ENCODE measurements at regions not wholly inside any gene's neighbourhood (a gene's known extent, or its start where the extent isn't known, plus 50 kb on each side); places are given as distances from the start of the nearest gene placed in this dataset.

DNA sequence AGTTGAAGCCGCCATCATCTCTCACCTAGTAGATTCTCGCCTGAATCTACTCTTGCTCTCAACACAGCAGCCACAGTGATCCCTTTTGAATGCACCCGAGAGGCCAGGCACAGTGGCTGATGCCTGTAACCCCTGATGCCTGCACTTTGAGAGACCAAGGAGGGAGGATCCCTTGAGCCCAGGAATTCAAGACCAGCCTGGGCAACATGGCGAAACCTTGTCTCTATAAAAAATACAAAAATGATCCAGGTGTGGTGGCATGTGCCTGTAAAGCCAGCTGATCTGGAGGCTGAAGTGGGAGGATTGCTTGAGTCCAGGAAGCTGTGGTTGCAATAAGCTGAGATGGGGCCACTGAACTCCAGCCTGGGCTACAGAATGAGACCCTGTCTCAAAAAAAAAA lies 60.3 kb upstream of the EML4 start:
- Histone ChIP-seq H3K9me3 (ENCODE audit: control extremely low read depth in 1 of 5, control insufficient read depth in 4 of 5, insufficient read depth in 2 of 5, low read depth in 1 of 5, low read length in 4 of 5) (no peaks in the 10 kb centered on the region), H3K36me3 (ENCODE audit: control insufficient read depth in 4 of 4, insufficient read depth in 4 of 4, low read length in 3 of 4) (no peaks in the 10 kb centered on the region), H3K4me3 (ENCODE audit: control insufficient read depth in 1 of 7, extremely low read depth in 1 of 7, insufficient read depth in 4 of 7, low read depth in 2 of 7, low read length in 6 of 7) (no peak overlapping the region), H3K27me3 (replicated peaks in 2 of 5; ENCODE audit: control insufficient read depth in 4 of 5, insufficient read depth in 5 of 5, low read length in 4 of 5) (peaks cover 0 to 31% (median 15%) of the 10 kb centered on the region in 5 experiments), H3K27ac (ENCODE audit: insufficient read depth in 1 of 2, low read depth in 1 of 2, low read length in 2 of 2, poor library complexity in 1 of 2, severe bottlenecking in 2 of 2) (no peak overlapping the region), H3K4me1 (ENCODE audit: control extremely low read depth in 1 of 4, control insufficient read depth in 4 of 4, insufficient read depth in 4 of 4, low read length in 3 of 4) (peaks cover 0 to 12% (median 7%) of the 10 kb centered on the region in 4 experiments)
- POLR2A ChIA-PET = no interaction called here
- no peak for DNase-seq
- CTCF ChIA-PET = interaction anchor here (1.4 to 1.8 kb wide), 2 partner anchors 12 to 28 kb away, joined by 4 read pairs; no protein-coding TSS in a partner anchor
- 100% methylated on average over 1 of the region's 4 CpGs for WGBS (ENCODE audit: insufficient coverage)

DNA sequence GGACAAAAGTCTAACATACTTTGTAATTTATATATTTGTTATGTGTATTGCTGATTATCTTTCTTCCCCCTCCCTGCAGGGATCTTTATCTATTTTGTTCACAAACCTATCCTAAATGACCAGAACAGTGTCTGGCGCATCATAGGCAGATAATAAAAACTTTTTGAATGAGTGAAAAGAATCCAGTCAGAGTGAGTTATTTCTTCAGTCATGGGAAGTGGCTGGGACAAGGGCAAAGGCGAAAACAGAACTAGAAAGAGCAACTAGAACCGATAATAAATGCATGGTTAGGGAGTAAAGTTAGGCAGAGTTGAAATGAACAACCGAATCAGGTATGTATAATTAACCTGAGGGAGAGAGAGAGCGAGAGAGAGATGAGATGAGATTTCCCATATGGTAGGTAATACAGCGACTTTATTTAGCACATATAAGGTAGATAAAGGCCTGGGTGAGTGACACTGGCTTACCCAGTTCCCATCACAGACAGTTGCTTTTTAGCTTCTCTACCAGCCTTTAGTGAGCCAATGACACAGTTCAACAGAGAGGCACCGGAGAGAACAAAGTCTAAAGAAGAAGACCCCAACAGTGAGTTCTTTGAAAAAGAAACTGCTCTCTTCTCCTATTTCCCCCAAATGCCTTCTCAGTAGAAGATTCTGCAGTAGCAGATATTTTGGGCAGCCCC lies 59.1 kb upstream of the EML4 start:
- POLR2A ChIA-PET = no interaction called here
- no peak for DNase-seq

DNA sequence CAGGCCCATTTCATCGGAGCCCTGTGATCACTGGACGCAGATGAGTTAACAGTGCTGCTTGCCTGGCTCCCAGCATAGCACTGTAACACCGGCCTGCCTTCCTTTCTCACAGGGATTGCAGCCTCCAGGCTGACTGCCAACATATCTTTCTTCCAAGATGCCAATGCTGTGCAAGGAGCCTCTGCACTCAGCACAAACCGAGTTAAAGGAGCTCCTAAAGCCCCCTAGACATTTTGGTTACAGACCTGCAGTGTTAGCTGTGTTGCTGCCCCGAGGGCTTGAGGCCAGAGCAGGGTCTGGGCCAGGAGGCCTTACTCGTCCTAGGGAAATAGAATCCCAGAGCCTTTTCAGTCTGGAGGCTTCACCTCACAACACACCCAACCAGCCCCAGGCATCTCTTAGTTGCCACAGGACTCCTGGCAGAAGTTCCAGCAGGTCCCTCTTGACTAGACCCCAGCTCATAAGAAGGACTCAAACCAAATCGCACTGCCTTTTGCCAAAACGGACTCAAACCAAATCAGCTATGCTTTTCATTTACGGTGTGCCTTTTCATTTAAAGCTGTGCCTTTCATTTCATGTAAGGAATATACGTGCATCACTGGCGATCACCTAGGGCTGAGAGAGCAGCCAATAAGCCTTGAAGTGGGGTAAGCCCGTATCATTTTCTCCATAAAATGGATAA lies 58.4 kb upstream of the EML4 start:
- DNase-seq = no peak
- ChIA-PET CTCF (interaction anchor here (1.6 to 1.8 kb wide), 2 partner anchors 10 to 24 kb away, joined by 4 to 6 read pairs; no protein-coding TSS in a partner anchor), POLR2A (no interaction called here)
- H3K4me1 ChIP-seq (ENCODE audit: control extremely low read depth in 1 of 4, control insufficient read depth in 4 of 4, insufficient read depth in 4 of 4, low read length in 3 of 4) = peaks cover 0 to 7% (median 1%) of the 10 kb centered on the region in 4 experiments
- H3K27ac ChIP-seq (ENCODE audit: insufficient read depth in 1 of 2, low read depth in 1 of 2, low read length in 2 of 2, poor library complexity in 1 of 2, severe bottlenecking in 2 of 2) = no peak overlapping the region
- no peaks in the 10 kb centered on the region for H3K36me3 ChIP-seq (ENCODE audit: control insufficient read depth in 4 of 4, insufficient read depth in 4 of 4, low read length in 3 of 4)
- WGBS (ENCODE audit: insufficient coverage) = 92% methylated on average over 11 of the region's 12 CpGs
- H3K9me3 ChIP-seq (ENCODE audit: control extremely low read depth in 1 of 5, control insufficient read depth in 4 of 5, insufficient read depth in 2 of 5, low read depth in 1 of 5, low read length in 4 of 5) = no peaks in the 10 kb centered on the region
- peaks cover 0 to 45% (median 18%) of the 10 kb centered on the region in 5 experiments for H3K27me3 ChIP-seq (replicated peaks in 2 of 5; ENCODE audit: control insufficient read depth in 4 of 5, insufficient read depth in 5 of 5, low read length in 4 of 5)
- H3K4me3 ChIP-seq (ENCODE audit: control insufficient read depth in 1 of 7, extremely low read depth in 1 of 7, insufficient read depth in 4 of 7, low read depth in 2 of 7, low read length in 6 of 7) = no peak overlapping the region

More for the DNA sequence above, 59.1 kb upstream of the EML4 start:
- WGBS (ENCODE audit: insufficient coverage) = 100% methylated on average over 6 of the region's 7 CpGs
- H3K9me3 ChIP-seq (ENCODE audit: control extremely low read depth in 1 of 5, control insufficient read depth in 4 of 5, insufficient read depth in 2 of 5, low read depth in 1 of 5, low read length in 4 of 5) = no peaks in the 10 kb centered on the region
- H3K4me1 ChIP-seq (ENCODE audit: control extremely low read depth in 1 of 4, control insufficient read depth in 4 of 4, insufficient read depth in 4 of 4, low read length in 3 of 4) = peaks cover 0 to 12% (median 5%) of the 10 kb centered on the region in 4 experiments
- H3K27ac ChIP-seq (ENCODE audit: insufficient read depth in 1 of 2, low read depth in 1 of 2, low read length in 2 of 2, poor library complexity in 1 of 2, severe bottlenecking in 2 of 2) = no peak overlapping the region
- no peaks in the 10 kb centered on the region for H3K36me3 ChIP-seq (ENCODE audit: control insufficient read depth in 4 of 4, insufficient read depth in 4 of 4, low read length in 3 of 4)
- peaks cover 0 to 42% (median 18%) of the 10 kb centered on the region in 5 experiments for H3K27me3 ChIP-seq (replicated peaks in 2 of 5; ENCODE audit: control insufficient read depth in 4 of 5, insufficient read depth in 5 of 5, low read length in 4 of 5)
- no peak overlapping the region for H3K4me3 ChIP-seq (ENCODE audit: control insufficient read depth in 1 of 7, extremely low read depth in 1 of 7, insufficient read depth in 4 of 7, low read depth in 2 of 7, low read length in 6 of 7)
- CTCF ChIA-PET = interaction anchor here (0.7 to 1.8 kb wide), 4 partner anchors 11 to 218 kb away, joined by 3 to 6 read pairs (median 4); no protein-coding TSS in a partner anchor

DNA sequence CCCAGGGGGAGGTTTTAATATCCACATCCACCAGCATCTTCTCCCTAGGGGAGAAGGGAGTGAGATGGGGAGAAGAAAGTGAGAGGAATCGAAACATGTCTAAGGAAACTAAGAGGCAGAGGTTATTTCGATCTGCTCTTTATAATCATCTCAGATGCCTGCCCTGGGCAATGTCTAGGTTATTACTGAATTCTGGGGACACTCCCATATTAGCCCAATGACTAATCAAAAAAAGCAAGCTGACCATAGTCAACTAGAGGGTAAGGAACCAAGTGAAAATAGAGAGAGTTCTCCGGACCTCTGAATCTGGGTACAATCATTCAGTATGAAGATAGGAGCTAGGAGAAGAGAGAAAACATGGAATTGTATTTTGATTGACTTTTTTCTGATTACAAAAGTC lies 56.7 kb upstream of the EML4 start:
- Histone ChIP-seq H3K4me1 (ENCODE audit: control extremely low read depth in 1 of 4, control insufficient read depth in 4 of 4, insufficient read depth in 4 of 4, low read length in 3 of 4) (peaks cover 0 to 2% (median under 1%) of the 10 kb centered on the region in 4 experiments), H3K27ac (ENCODE audit: insufficient read depth in 1 of 2, low read depth in 1 of 2, low read length in 2 of 2, poor library complexity in 1 of 2, severe bottlenecking in 2 of 2) (no peak overlapping the region), H3K36me3 (ENCODE audit: control insufficient read depth in 4 of 4, insufficient read depth in 4 of 4, low read length in 3 of 4) (no peaks in the 10 kb centered on the region), H3K4me3 (ENCODE audit: control insufficient read depth in 1 of 7, extremely low read depth in 1 of 7, insufficient read depth in 4 of 7, low read depth in 2 of 7, low read length in 6 of 7) (no peak overlapping the region), H3K9me3 (ENCODE audit: control extremely low read depth in 1 of 5, control insufficient read depth in 4 of 5, insufficient read depth in 2 of 5, low read depth in 1 of 5, low read length in 4 of 5) (no peaks in the 10 kb centered on the region), H3K27me3 (replicated peaks in 2 of 5; ENCODE audit: control insufficient read depth in 4 of 5, insufficient read depth in 5 of 5, low read length in 4 of 5) (peaks cover 0 to 35% (median 14%) of the 10 kb centered on the region in 5 experiments)
- POLR2A ChIA-PET = no interaction called here
- CTCF ChIA-PET = no interaction called here
- 92% methylated on average over 2 of the region's 3 CpGs for WGBS (ENCODE audit: insufficient coverage)
- DNase-seq = no peak

DNA sequence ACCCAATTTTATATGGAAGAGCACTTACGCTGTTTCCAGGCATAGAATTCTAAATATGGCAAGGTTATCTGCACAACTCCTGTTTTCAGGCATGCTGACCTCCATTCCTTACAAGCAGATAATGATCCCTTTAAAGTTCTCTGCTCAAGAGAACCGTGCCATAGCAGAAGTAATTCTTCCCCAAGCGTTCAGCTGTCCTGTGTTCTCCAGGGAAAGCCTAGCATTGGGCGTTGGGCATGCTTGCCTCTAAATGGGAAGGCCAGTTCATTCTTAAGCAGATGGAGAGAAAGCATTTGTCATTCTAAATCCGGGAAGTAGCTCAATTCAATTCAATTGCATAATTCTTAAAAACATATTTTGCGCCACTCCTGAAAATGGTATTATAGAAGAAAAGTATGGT lies 55.7 kb upstream of the EML4 start:
- ChIA-PET CTCF (interaction anchor here (1.0 to 1.3 kb wide), 2 partner anchors 12 to 20 kb away, joined by 3 read pairs; no protein-coding TSS in a partner anchor), POLR2A (interaction anchor here (0.7 kb wide), 1 partner anchor 13 kb away, joined by 4 read pairs; no protein-coding TSS in a partner anchor)
- H3K27ac ChIP-seq (ENCODE audit: insufficient read depth in 1 of 2, low read depth in 1 of 2, low read length in 2 of 2, poor library complexity in 1 of 2, severe bottlenecking in 2 of 2) = no peak overlapping the region

DNA sequence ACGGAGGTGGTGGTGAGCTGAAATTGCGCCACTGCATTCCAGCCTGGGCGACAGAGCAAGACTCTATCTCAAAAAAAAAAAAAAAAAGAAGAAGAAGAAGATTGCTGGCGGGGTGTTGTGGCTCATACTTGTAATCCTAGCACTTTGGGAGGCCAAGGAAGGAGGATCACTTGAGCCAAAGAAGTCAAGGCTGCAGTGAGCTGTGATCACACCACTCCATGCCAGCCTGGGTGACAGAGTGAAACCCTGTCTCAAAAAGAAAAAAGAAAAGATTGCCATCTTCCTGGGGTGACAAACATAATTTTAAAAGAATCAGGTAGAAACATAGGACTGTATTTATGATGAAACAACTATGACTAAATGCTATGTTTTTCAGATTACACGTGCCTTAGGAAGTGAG lies 55.1 kb upstream of the EML4 start:
- peaks cover 0 to 29% (median 14%) of the 10 kb centered on the region in 5 experiments for H3K27me3 ChIP-seq (replicated peaks in 2 of 5; ENCODE audit: control insufficient read depth in 4 of 5, insufficient read depth in 5 of 5, low read length in 4 of 5)
- peaks cover 10 to 19% (median 16%) of the 10 kb centered on the region in 4 experiments for H3K4me1 ChIP-seq (ENCODE audit: control extremely low read depth in 1 of 4, control insufficient read depth in 4 of 4, insufficient read depth in 4 of 4, low read length in 3 of 4)
- WGBS (ENCODE audit: insufficient coverage) = 100% methylated on average over 2 of the region's 5 CpGs
- no peak overlapping the region for H3K4me3 ChIP-seq (ENCODE audit: control insufficient read depth in 1 of 7, extremely low read depth in 1 of 7, insufficient read depth in 4 of 7, low read depth in 2 of 7, low read length in 6 of 7)
- ChIA-PET POLR2A (no interaction called here), CTCF (interaction anchor here (1.0 to 1.3 kb wide), 2 partner anchors 11 to 19 kb away, joined by 3 read pairs; no protein-coding TSS in a partner anchor)
- no peak overlapping the region for H3K27ac ChIP-seq (ENCODE audit: insufficient read depth in 1 of 2, low read depth in 1 of 2, low read length in 2 of 2, poor library complexity in 1 of 2, severe bottlenecking in 2 of 2)
- no peaks in the 10 kb centered on the region for H3K9me3 ChIP-seq (ENCODE audit: control extremely low read depth in 1 of 5, control insufficient read depth in 4 of 5, insufficient read depth in 2 of 5, low read depth in 1 of 5, low read length in 4 of 5)
- no peaks in the 10 kb centered on the region for H3K36me3 ChIP-seq (ENCODE audit: control insufficient read depth in 4 of 4, insufficient read depth in 4 of 4, low read length in 3 of 4)
- no peak for DNase-seq

More for the DNA sequence above, 55.7 kb upstream of the EML4 start:
- no peaks in the 10 kb centered on the region for H3K36me3 ChIP-seq (ENCODE audit: control insufficient read depth in 4 of 4, insufficient read depth in 4 of 4, low read length in 3 of 4)
- H3K4me3 ChIP-seq (ENCODE audit: control insufficient read depth in 1 of 7, extremely low read depth in 1 of 7, insufficient read depth in 4 of 7, low read depth in 2 of 7, low read length in 6 of 7) = no peak overlapping the region
- no peak for DNase-seq
- peaks cover 6 to 13% (median 10%) of the 10 kb centered on the region in 4 experiments for H3K4me1 ChIP-seq (ENCODE audit: control extremely low read depth in 1 of 4, control insufficient read depth in 4 of 4, insufficient read depth in 4 of 4, low read length in 3 of 4)
- no peaks in the 10 kb centered on the region for H3K9me3 ChIP-seq (ENCODE audit: control extremely low read depth in 1 of 5, control insufficient read depth in 4 of 5, insufficient read depth in 2 of 5, low read depth in 1 of 5, low read length in 4 of 5)
- peaks cover 0 to 29% (median 14%) of the 10 kb centered on the region in 5 experiments for H3K27me3 ChIP-seq (replicated peaks in 2 of 5; ENCODE audit: control insufficient read depth in 4 of 5, insufficient read depth in 5 of 5, low read length in 4 of 5)
- whole genome bisulfite sequencing (ENCODE audit: insufficient coverage) = 97% methylated on average over 4 of the region's 6 CpGs
